NT2/D1 (cell line): ENCODE measurements at regions not wholly inside any gene's neighbourhood (a gene's known extent, or its start where the extent isn't known, plus 50 kb on each side); places are given as distances from the start of the nearest gene placed in this dataset.
A peak's percentile ranks its signal among the peaks of the same experiment; 100 is the strongest.

Source experiments
- DNase-seq: peaks from one replicate; pipeline ENCODE4 v3.0.0-alpha.2; 2011; ENCODE audit warnings: low read depth, low spot score
- H3K27me3 ChIP-seq: 2 replicates; pipeline ENCODE4 v1.6.0; 2011; ENCODE audit warnings: mild to moderate bottlenecking; ENCODE audit not compliant: insufficient read length, insufficient read depth
- H3K36me3 ChIP-seq: 2 replicates; pipeline ENCODE4 v1.6.1; 2011; ENCODE audit warnings: mild to moderate bottlenecking, low read length, mixed read lengths; ENCODE audit not compliant: insufficient read depth, insufficient read length
- H3K4me1 ChIP-seq: 2 replicates; pipeline ENCODE4 v1.5.1; 2011; ENCODE audit not compliant: insufficient read depth, insufficient read length
- H3K4me3 ChIP-seq: 2 replicates; pipeline ENCODE4 v1.5.1; 2011; ENCODE audit warnings: low read depth; ENCODE audit not compliant: insufficient read length
- H3K9ac ChIP-seq: 2 replicates; pipeline ENCODE4 v1.6.0; 2011; ENCODE audit warnings: low read depth; ENCODE audit not compliant: insufficient read length
- H3K9me3 ChIP-seq: 2 replicates; pipeline ENCODE4 v1.5.1; 2011; ENCODE audit warnings: mild to moderate bottlenecking, low read length; ENCODE audit not compliant: insufficient read depth
- SUZ12 ChIP-seq: IDR thresholded peaks from 2 replicates; pipeline ENCODE4 v1.6.1; 2011; ENCODE audit not compliant: insufficient read length, insufficient read depth; ENCODE audit errors: extremely low read depth
- YY1 ChIP-seq: IDR thresholded peaks from 2 replicates; pipeline ENCODE4 v1.6.1; 2011; ENCODE audit not compliant: insufficient read length, insufficient read depth
- ZNF274 ChIP-seq: IDR thresholded peaks from 2 replicates; pipeline ENCODE4 v1.6.1; 2011; ENCODE audit warnings: mild to moderate bottlenecking, low read depth, low read length

- TF ChIP-seq SUZ12 (no peak), ZNF274 (no peak), YY1 (no peak)
- DNase-seq, result peak; percentile 5
Measured at GRCh38 chr2:185337033-185337432, 401.6 kb upstream of the FSIP2 start.

GRCh38 chr2:185338104-185338503, 400.5 kb upstream of the FSIP2 start:
- TF ChIP-seq ZNF274 (no peak), SUZ12 (no peak), YY1 (no peak)
- no peaks in the 10 kb centered on the region for H3K9me3 ChIP-seq
- H3K9ac ChIP-seq, result no peak overlapping the region
- H3K4me1 ChIP-seq, result no peaks in the 10 kb centered on the region
- no peaks in the 10 kb centered on the region for H3K36me3 ChIP-seq
- no peak overlapping the region for H3K4me3 ChIP-seq
- H3K27me3 ChIP-seq, result no peaks in the 10 kb centered on the region
- DNase-seq, result no peak

More at GRCh38 chr2:185337033-185337432, 401.6 kb upstream of the FSIP2 start:
- no peak overlapping the region for H3K9ac ChIP-seq
- no peak overlapping the region for H3K4me3 ChIP-seq
- H3K9me3 ChIP-seq, result no peaks in the 10 kb centered on the region
- H3K36me3 ChIP-seq, result no peaks in the 10 kb centered on the region
- no peaks in the 10 kb centered on the region for H3K4me1 ChIP-seq
- no peaks in the 10 kb centered on the region for H3K27me3 ChIP-seq

- Histone ChIP-seq H3K4me1 (no peaks in the 10 kb centered on the region), H3K9me3 (peaks cover 6% of the 10 kb centered on the region; the same call in 1 of the 2 replicates), H3K36me3 (no peaks in the 10 kb centered on the region), H3K27me3 (no peaks in the 10 kb centered on the region), H3K9ac (no peak overlapping the region), H3K4me3 (no peak overlapping the region)
- no peak for DNase-seq
- no peak for TF ChIP-seq YY1
- no peak for TF ChIP-seq SUZ12
- TF ChIP-seq ZNF274, result no peak
Measured at GRCh38 chr2:185347445-185347844, 391.2 kb upstream of the FSIP2 start.

GRCh38 chr2:185360776-185361175, 377.8 kb upstream of the FSIP2 start:
- TF ChIP-seq YY1 (no peak), ZNF274 (no peak), SUZ12 (no peak)
- Histone ChIP-seq H3K9me3 (no peaks in the 10 kb centered on the region), H3K36me3 (no peaks in the 10 kb centered on the region), H3K9ac (no peak overlapping the region), H3K27me3 (no peaks in the 10 kb centered on the region), H3K4me1 (no peaks in the 10 kb centered on the region), H3K4me3 (no peak overlapping the region)
- DNase-seq, result no peak

GRCh38 chr2:185372188-185372587, 366.4 kb upstream of the FSIP2 start:
- DNase-seq, result no peak
- TF ChIP-seq ZNF274 (no peak), YY1 (no peak), SUZ12 (no peak)

GRCh38 chr2:185373229-185373628, 365.4 kb upstream of the FSIP2 start:
- H3K27me3 ChIP-seq, result no peaks in the 10 kb centered on the region
- no peaks in the 10 kb centered on the region for H3K9me3 ChIP-seq
- H3K9ac ChIP-seq, result no peak overlapping the region
- TF ChIP-seq SUZ12 (no peak), ZNF274 (no peak), YY1 (no peak)
- no peaks in the 10 kb centered on the region for H3K4me1 ChIP-seq
- H3K4me3 ChIP-seq, result no peak overlapping the region
- no peak for DNase-seq
- no peaks in the 10 kb centered on the region for H3K36me3 ChIP-seq

More at GRCh38 chr2:185372188-185372587, 366.4 kb upstream of the FSIP2 start:
- no peaks in the 10 kb centered on the region for H3K27me3 ChIP-seq
- no peak overlapping the region for H3K9ac ChIP-seq
- H3K9me3 ChIP-seq, result no peaks in the 10 kb centered on the region
- no peaks in the 10 kb centered on the region for H3K36me3 ChIP-seq
- H3K4me1 ChIP-seq, result no peaks in the 10 kb centered on the region
- H3K4me3 ChIP-seq, result no peak overlapping the region

GRCh38 chr2:185374878-185375277, 363.7 kb upstream of the FSIP2 start:
- DNase-seq, result no peak
- Histone ChIP-seq H3K4me3 (no peak overlapping the region), H3K9ac (no peak overlapping the region), H3K4me1 (no peaks in the 10 kb centered on the region), H3K27me3 (no peaks in the 10 kb centered on the region), H3K36me3 (no peaks in the 10 kb centered on the region), H3K9me3 (no peaks in the 10 kb centered on the region)
- no peak for TF ChIP-seq ZNF274
- no peak for TF ChIP-seq YY1
- TF ChIP-seq SUZ12, result no peak

GRCh38 chr2:185375731-185376130, 362.9 kb upstream of the FSIP2 start:
- DNase-seq, result no peak
- no peaks in the 10 kb centered on the region for H3K4me1 ChIP-seq
- no peak overlapping the region for H3K4me3 ChIP-seq
- no peaks in the 10 kb centered on the region for H3K27me3 ChIP-seq
- TF ChIP-seq ZNF274, result no peak
- TF ChIP-seq SUZ12, result no peak
- no peak for TF ChIP-seq YY1
- H3K9ac ChIP-seq, result no peak overlapping the region
- no peaks in the 10 kb centered on the region for H3K9me3 ChIP-seq
- no peaks in the 10 kb centered on the region for H3K36me3 ChIP-seq
